Tibial nerve (tissue), 4 donors: ENCODE measurements at regions not wholly inside any gene's neighbourhood (a gene's known extent, or its start where the extent isn't known, plus 50 kb on each side); places are given as distances from the start of the nearest gene placed in this dataset.

Source experiments
- CTCF ChIP-seq, 5 experiments: fragments of 200-600 bp in 3 of 5; fragments of 450-650 bp in 2 of 5; sonication (generic) in 3 of 5; IDR thresholded peaks; one replicate each; pipeline ENCODE4 v1.5.1; 2016 to 2019; ENCODE audit warnings: antibody characterized with exemption in 5 of 5, mild to moderate bottlenecking in 3 of 5, moderate library complexity in 2 of 5
- EP300 ChIP-seq, 2 donors: sonication (generic); formaldehyde crosslinking; IDR thresholded peaks; one replicate each; pipeline ENCODE4 v1.6.1; 2017; ENCODE audit warnings: antibody characterized with exemption in 2 of 2, mild to moderate bottlenecking in 1 of 2
- POLR2A ChIP-seq, 2 donors: fragments of 450-650 bp; IDR thresholded peaks; one replicate each; pipeline ENCODE4 v1.6.1; 2017; ENCODE audit warnings: antibody characterized with exemption in 2 of 2, mild to moderate bottlenecking in 2 of 2, moderate library complexity in 2 of 2

- TF ChIP-seq CTCF (IDR thresholded peaks at IDR 0.05) (no peak), EP300 (IDR thresholded peaks at IDR 0.05) (no peak), POLR2A (IDR thresholded peaks at IDR 0.05) (no peak)
Observed at GRCh38 chr1:99119188-99119587, 114.5 kb upstream of the PLPPR5 start.
